ENCODE measurements at regions not wholly inside any gene's neighbourhood (a gene's known extent, or its start where the extent isn't known, plus 50 kb on each side); places are given as distances from the start of the nearest gene placed in this dataset.
A peak's percentile ranks its signal among the peaks of the same experiment; 100 is the strongest.

DNA sequence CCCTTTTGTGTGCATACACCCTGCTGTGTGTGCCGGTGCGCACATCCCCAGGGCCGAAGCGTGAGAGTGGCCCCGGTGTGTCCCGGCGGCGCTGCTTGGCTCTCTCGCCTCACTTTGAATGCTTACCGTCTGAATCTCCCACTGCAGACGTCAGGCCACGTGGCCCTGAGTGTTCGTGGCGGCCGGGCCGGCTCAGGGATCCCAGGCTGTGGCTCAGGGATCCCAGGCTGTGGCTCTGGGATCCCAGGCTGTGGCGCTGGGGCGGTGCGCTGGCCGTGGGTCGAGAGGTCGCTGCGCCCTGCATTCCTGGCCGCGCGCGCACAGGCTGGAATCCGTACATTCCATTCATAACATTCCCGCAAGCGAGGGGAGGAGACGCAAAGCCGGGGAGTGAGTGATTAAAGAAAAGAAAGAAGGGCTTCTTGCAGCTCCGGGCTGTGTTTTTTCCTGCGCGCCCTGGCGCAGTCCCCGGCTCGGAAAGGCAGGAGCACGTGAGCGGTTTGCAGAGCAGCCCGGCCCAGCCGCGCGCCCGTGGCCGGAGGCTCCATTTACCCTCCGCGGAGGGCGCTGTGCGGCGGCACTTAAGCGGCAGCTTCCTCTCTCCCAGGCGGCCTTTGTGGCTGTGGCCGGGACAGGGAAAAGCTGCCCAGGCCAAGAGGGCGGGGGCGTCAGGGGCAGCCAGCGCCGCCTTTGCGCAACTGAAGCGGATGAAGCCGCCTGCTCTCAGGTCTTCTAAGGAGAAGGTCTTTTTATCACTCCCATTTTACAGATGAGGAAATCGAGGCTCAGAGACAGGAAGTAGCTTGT, 87.0 kb upstream of the ALDH1L1 start:
- no peak overlapping the region for H3K27ac Mint-ChIP-seq
- Histone ChIP-seq H3K4me1 (ENCODE audit: control insufficient read depth in 1 of 2, insufficient read depth in 2 of 2, low read length in 2 of 2) (peaks cover 12 to 24% of the 10 kb centered on the region in 2 donors), H3K4me3 (replicated peaks in 1 of 3; ENCODE audit: low read depth in 2 of 3, low read length in 3 of 3) (peak overlapping the region; percentile 4 to 72 (median 26)), H3K9me3 (replicated peaks in 1 of 2; ENCODE audit: control insufficient read depth in 1 of 2, insufficient read depth in 1 of 2, low read length in 2 of 2) (no peaks in the 10 kb centered on the region), H3K79me2 (ENCODE audit: insufficient read depth, low read length) (no peaks in the 10 kb centered on the region), H3K27ac (ENCODE audit: low read depth in 1 of 2, low read length in 2 of 2) (no peak overlapping the region), H3K36me3 (replicated peaks in 1 of 2; ENCODE audit: control insufficient read depth in 1 of 2, insufficient read depth in 2 of 2, low read length in 2 of 2) (no peaks in the 10 kb centered on the region), H3K27me3 (ENCODE audit: control insufficient read depth in 2 of 2, insufficient read depth in 2 of 2, low read length in 2 of 2) (peaks cover 0 to 39% of the 10 kb centered on the region in 2 donors), H3K9ac (ENCODE audit: insufficient read depth, low read length, poor library complexity, severe bottlenecking) (peak overlapping the region; percentile 32), H2AFZ (ENCODE audit: insufficient read depth, low read depth, low read length, poor library complexity, severe bottlenecking) (peak overlapping the region; percentile 82), H3K4me2 (replicated peaks; ENCODE audit: extremely low read depth, low read length, poor library complexity, severe bottlenecking) (peak overlapping the region; percentile 83), H4K20me1 (ENCODE audit: insufficient read depth, low read length) (no peaks in the 10 kb centered on the region)
- H3K9me3 Mint-ChIP-seq: peaks cover 0 to 3% (median 0%) of the 10 kb centered on the region in 7 donors
- H3K36me3 Mint-ChIP-seq: no peaks in the 10 kb centered on the region
- 5% methylated on average over 44 of the region's 62 CpGs for WGBS (ENCODE audit: insufficient coverage)
- H3K4me3 Mint-ChIP-seq: peak overlapping the region; percentile 79 to 89
- intact Hi-C loops (cut with micrococcal nuclease): no loop called here
- H3K4me1 Mint-ChIP-seq: peaks cover 19% of the 10 kb centered on the region
- peak; percentile 24 to 35 (median 29) for DNase-seq
- H3K27me3 Mint-ChIP-seq (ENCODE audit: low read depth in 3 of 3): peaks cover 29 to 52% (median 46%) of the 10 kb centered on the region in 3 donors
- TF ChIP-seq, protein P1, sequence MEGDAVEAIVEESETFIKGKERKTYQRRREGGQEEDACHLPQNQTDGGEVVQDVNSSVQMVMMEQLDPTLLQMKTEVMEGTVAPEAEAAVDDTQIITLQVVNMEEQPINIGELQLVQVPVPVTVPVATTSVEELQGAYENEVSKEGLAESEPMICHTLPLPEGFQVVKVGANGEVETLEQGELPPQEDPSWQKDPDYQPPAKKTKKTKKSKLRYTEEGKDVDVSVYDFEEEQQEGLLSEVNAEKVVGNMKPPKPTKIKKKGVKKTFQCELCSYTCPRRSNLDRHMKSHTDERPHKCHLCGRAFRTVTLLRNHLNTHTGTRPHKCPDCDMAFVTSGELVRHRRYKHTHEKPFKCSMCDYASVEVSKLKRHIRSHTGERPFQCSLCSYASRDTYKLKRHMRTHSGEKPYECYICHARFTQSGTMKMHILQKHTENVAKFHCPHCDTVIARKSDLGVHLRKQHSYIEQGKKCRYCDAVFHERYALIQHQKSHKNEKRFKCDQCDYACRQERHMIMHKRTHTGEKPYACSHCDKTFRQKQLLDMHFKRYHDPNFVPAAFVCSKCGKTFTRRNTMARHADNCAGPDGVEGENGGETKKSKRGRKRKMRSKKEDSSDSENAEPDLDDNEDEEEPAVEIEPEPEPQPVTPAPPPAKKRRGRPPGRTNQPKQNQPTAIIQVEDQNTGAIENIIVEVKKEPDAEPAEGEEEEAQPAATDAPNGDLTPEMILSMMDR (IDR thresholded peaks at IDR 0.05): no peak

DNA sequence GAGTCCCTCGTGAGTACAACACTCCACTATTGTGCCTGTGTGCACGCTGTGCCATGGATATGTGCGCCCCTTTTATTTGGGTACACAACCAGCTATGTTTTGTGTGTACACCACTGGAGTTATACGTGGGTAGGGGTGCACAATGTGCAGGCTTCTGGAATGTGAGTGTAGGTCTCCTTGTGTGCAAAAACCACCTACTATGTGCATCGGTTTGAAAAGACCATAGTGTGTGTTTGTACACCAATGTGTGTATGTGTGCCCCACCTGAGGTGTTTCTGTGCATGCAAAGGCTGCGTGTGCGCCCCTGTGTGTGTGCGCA, 86.4 kb upstream of the ALDH1L1 start:
- Histone ChIP-seq H2AFZ (ENCODE audit: insufficient read depth, low read depth, low read length, poor library complexity, severe bottlenecking) (peak overlapping the region; percentile 82), H3K79me2 (ENCODE audit: insufficient read depth, low read length) (no peaks in the 10 kb centered on the region), H3K36me3 (replicated peaks in 1 of 2; ENCODE audit: control insufficient read depth in 1 of 2, insufficient read depth in 2 of 2, low read length in 2 of 2) (no peaks in the 10 kb centered on the region), H3K27ac (ENCODE audit: low read depth in 1 of 2, low read length in 2 of 2) (no peak overlapping the region), H3K27me3 (ENCODE audit: control insufficient read depth in 2 of 2, insufficient read depth in 2 of 2, low read length in 2 of 2) (peaks cover 0 to 39% of the 10 kb centered on the region in 2 donors), H3K4me2 (replicated peaks; ENCODE audit: extremely low read depth, low read length, poor library complexity, severe bottlenecking) (peak overlapping the region; percentile 83), H4K20me1 (ENCODE audit: insufficient read depth, low read length) (no peaks in the 10 kb centered on the region), H3K9ac (ENCODE audit: insufficient read depth, low read length, poor library complexity, severe bottlenecking) (peak overlapping the region; percentile 32), H3K4me3 (replicated peaks in 1 of 3; ENCODE audit: low read depth in 2 of 3, low read length in 3 of 3) (peak overlapping the region in 2 of 3 experiments; percentile 26 to 72), H3K4me1 (ENCODE audit: control insufficient read depth in 1 of 2, insufficient read depth in 2 of 2, low read length in 2 of 2) (peaks cover 12 to 29% of the 10 kb centered on the region in 2 donors), H3K9me3 (replicated peaks in 1 of 2; ENCODE audit: control insufficient read depth in 1 of 2, insufficient read depth in 1 of 2, low read length in 2 of 2) (peaks cover 0 to 3% of the 10 kb centered on the region in 2 donors)
- Mint-ChIP-seq H3K36me3 (no peaks in the 10 kb centered on the region), H3K4me3 (peak overlapping the region in 1 of 2 donors; percentile 89), H3K27me3 (ENCODE audit: low read depth in 3 of 3) (peaks cover 30 to 47% (median 46%) of the 10 kb centered on the region in 3 donors), H3K4me1 (peaks cover 24% of the 10 kb centered on the region), H3K27ac (no peak overlapping the region), H3K9me3 (peaks cover 0 to 8% (median 3%) of the 10 kb centered on the region in 7 donors)
- TF ChIP-seq, protein P1 (IDR thresholded peaks at IDR 0.05): no peak
- WGBS (ENCODE audit: insufficient coverage): 79% methylated on average over 8 of the region's 8 CpGs
- intact Hi-C loops (cut with micrococcal nuclease): no loop called here
- DNase-seq: no peak
